Breast epithelium (tissue), 4 donors: ENCODE measurements at regions not wholly inside any gene's neighbourhood (a gene's known extent, or its start where the extent isn't known, plus 50 kb on each side); places are given as distances from the start of the nearest gene placed in this dataset.

Experiments used
- DNase-seq, 2 donors: peaks; one replicate each; pipeline ENCODE4 v3.0.0-alpha.2; 2019; ENCODE audit warnings: low spot score in 2 of 2
- H3K27ac ChIP-seq, 2 donors: fragments of 200-600 bp; sonication (generic) in 1 of 2; one replicate each; pipeline ENCODE4 v1.5.1; 2016 to 2019; ENCODE audit warnings: mild to moderate bottlenecking in 1 of 2
- H3K27me3 ChIP-seq, 2 donors: fragments of 200-600 bp; sonication (generic) in 1 of 2; one replicate each; pipeline versions ENCODE4 v1.5.1 to v1.6.0; 2017 to 2019; ENCODE audit warnings: control low read depth in 1 of 2, mild to moderate bottlenecking in 1 of 2
- H3K36me3 ChIP-seq: fragments of 200-600 bp; one replicate; pipeline ENCODE4 v1.5.1; 2019
- H3K4me1 ChIP-seq, 2 donors: fragments of 200-600 bp; sonication (generic); one replicate each; pipeline ENCODE4 v1.5.1; 2016 to 2019; ENCODE audit warnings: control low read depth in 1 of 2
- H3K4me3 ChIP-seq, 3 donors: fragments of 200-600 bp; sonication (generic); 1 replicate in 2 of 3; 2 replicates in 1 of 3; pipeline ENCODE4 v1.5.1; 2016 to 2019; ENCODE audit warnings: mild to moderate bottlenecking in 3 of 3, moderate library complexity in 2 of 3
- H3K9me3 ChIP-seq, 2 donors: fragments of 200-600 bp; sonication (generic) in 1 of 2; one replicate each; pipeline ENCODE4 v1.5.1; 2016 to 2019; ENCODE audit warnings: control low read depth in 1 of 2
- CTCF ChIP-seq, 3 donors: fragments of 450-650 bp; IDR thresholded peaks; one replicate each; pipeline ENCODE4 v1.5.1; 2016 to 2017; ENCODE audit warnings: antibody characterized with exemption in 3 of 3, mild to moderate bottlenecking in 3 of 3, moderate library complexity in 3 of 3
- POLR2A ChIP-seq: fragments of 450-650 bp; IDR thresholded peaks from one replicate; pipeline ENCODE4 v1.6.1; 2016; ENCODE audit warnings: antibody characterized with exemption, mild to moderate bottlenecking, moderate library complexity
- POLR2AphosphoS5 ChIP-seq, 3 donors: sonication (generic); formaldehyde crosslinking; IDR thresholded peaks; one replicate each; pipeline ENCODE4 v1.6.1; 2017; ENCODE audit warnings: antibody characterized with exemption in 3 of 3
- intact Hi-C: fragments of 100-400 bp; cut with DNase I; formaldehyde crosslinking; loops from one replicate; pipeline ENCODE4 v1.15.1; 2023; ENCODE audit warnings: low total_unique reads

DNA sequence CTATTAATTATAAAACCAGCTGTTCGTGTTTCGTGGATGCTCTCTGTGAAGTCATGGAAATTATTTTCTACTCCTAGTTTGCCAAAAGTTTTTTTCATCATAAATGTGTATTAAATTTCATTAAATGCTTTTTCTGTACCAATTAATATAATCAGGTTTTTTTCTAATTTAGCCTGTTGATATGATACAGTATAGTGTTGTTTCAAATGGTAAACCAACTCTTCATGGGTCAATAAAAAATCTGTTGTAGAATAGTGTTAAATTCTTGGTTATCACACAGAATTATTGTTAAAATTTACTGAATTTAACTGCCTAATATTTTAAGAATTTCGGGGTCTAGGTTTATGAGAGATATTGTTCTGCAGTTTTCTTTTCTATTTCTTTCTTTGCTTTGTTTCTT, 505.9 kb upstream of the MANEA start:
- Histone ChIP-seq H3K27ac (no peak overlapping the region), H3K4me1 (no peaks in the 10 kb centered on the region), H3K9me3 (no peaks in the 10 kb centered on the region), H3K4me3 (no peak overlapping the region), H3K27me3 (no peaks in the 10 kb centered on the region), H3K36me3 (no peaks in the 10 kb centered on the region)
- DNase-seq: no peak
- no peak for TF ChIP-seq POLR2AphosphoS5 (IDR thresholded peaks at IDR 0.05)
- TF ChIP-seq POLR2A: no peak
- no peak for TF ChIP-seq CTCF (IDR thresholded peaks at IDR 0.05)
- intact Hi-C loops: no loop called here

DNA sequence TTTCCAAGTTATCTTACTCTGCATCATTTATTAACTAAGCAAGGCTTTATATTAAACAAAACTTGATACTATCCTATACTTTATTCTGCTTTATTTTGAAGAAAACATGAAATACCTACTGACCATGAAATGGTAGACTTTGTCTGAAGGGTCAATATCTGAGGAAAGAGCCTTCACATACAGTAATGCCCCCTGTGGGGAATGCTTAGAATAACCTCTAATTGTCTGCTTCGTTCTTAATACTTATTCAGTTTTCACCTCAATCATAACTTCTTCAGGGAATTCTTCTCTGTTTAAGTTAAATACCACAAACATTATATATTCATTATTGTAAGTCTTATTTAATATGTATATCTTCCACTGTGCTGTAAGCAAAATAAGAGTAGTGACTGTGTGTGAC, 498.9 kb upstream of the MANEA start:
- Histone ChIP-seq H3K4me1 (no peaks in the 10 kb centered on the region), H3K27me3 (no peaks in the 10 kb centered on the region), H3K9me3 (no peaks in the 10 kb centered on the region), H3K4me3 (no peak overlapping the region), H3K27ac (no peak overlapping the region), H3K36me3 (no peaks in the 10 kb centered on the region)
- TF ChIP-seq POLR2A (no peak), CTCF (IDR thresholded peaks at IDR 0.05) (no peak), POLR2AphosphoS5 (IDR thresholded peaks at IDR 0.05) (no peak)
- intact Hi-C loops: no loop called here
- DNase-seq: no peak

- TF ChIP-seq POLR2AphosphoS5 (IDR thresholded peaks at IDR 0.05): no peak
- TF ChIP-seq POLR2A: no peak
- no peak for TF ChIP-seq CTCF (IDR thresholded peaks at IDR 0.05)
- H3K9me3 ChIP-seq: no peaks in the 10 kb centered on the region
- H3K36me3 ChIP-seq: no peaks in the 10 kb centered on the region
- intact Hi-C loops: no loop called here
- no peak for DNase-seq
- H3K27ac ChIP-seq: no peak overlapping the region
- H3K27me3 ChIP-seq: no peaks in the 10 kb centered on the region
- no peaks in the 10 kb centered on the region for H3K4me1 ChIP-seq
- H3K4me3 ChIP-seq: no peak overlapping the region
Measured at GRCh38 chr6:95081231-95081630, 496.1 kb upstream of the MANEA start.

DNA sequence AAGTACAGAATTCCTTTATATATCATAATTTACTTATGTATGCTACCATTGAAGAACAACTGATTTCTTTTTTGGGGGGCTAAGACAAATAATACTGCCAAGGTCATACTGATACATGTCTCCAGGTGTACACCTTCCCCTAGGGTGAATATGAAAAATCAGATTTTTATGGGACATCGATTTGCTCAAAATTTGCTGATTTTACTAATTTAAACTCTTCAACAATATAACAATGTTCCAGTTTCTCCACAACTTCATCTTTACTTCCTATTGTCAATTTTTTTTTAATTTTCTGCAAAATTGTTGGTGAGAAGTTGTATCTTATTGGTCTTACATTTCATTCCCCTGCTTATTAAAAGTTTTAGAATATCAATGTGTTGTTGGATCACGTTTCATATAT, 495.4 kb upstream of the MANEA start:
- no peaks in the 10 kb centered on the region for H3K9me3 ChIP-seq

DNA sequence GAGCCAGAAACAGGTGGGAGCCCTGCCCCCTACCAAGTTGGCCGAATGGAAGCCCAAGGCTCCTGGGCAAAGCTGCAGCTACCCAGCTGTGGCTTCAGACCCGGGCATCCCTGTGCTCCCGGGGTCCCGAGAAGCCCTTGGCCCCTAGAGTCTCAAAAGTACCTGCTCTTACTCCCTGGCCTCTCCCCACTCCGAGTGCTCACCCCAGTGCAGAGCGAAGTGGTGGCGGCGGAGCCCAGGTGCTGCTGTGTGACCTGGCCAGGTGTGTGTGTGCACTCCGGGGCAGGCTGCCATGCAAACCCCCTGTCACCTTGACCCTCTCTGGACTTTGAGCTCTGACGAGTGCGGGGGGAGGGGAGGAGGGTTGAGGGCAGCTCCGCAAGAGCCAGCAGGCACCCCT, 493.8 kb upstream of the MANEA start:
- no peak for TF ChIP-seq POLR2AphosphoS5 (IDR thresholded peaks at IDR 0.05)
- no peak for TF ChIP-seq CTCF (IDR thresholded peaks at IDR 0.05)
- TF ChIP-seq POLR2A: no peak
- Histone ChIP-seq H3K9me3 (no peaks in the 10 kb centered on the region), H3K36me3 (no peaks in the 10 kb centered on the region), H3K27me3 (no peaks in the 10 kb centered on the region), H3K4me1 (no peaks in the 10 kb centered on the region), H3K4me3 (no peak overlapping the region), H3K27ac (no peak overlapping the region)
- no peak for DNase-seq
- intact Hi-C loops: no loop called here

More for the DNA sequence above, 495.4 kb upstream of the MANEA start:
- Histone ChIP-seq H3K27me3 (no peaks in the 10 kb centered on the region), H3K27ac (no peak overlapping the region), H3K36me3 (no peaks in the 10 kb centered on the region), H3K4me1 (no peaks in the 10 kb centered on the region), H3K4me3 (no peak overlapping the region)
- TF ChIP-seq POLR2A: no peak
- no peak for TF ChIP-seq POLR2AphosphoS5 (IDR thresholded peaks at IDR 0.05)
- TF ChIP-seq CTCF (IDR thresholded peaks at IDR 0.05): no peak
- no peak for DNase-seq
- intact Hi-C loops: no loop called here
